ENCODE measurements at regions not wholly inside any gene's neighbourhood (a gene's known extent, or its start where the extent isn't known, plus 50 kb on each side); places are given as distances from the start of the nearest gene placed in this dataset.

DNA sequence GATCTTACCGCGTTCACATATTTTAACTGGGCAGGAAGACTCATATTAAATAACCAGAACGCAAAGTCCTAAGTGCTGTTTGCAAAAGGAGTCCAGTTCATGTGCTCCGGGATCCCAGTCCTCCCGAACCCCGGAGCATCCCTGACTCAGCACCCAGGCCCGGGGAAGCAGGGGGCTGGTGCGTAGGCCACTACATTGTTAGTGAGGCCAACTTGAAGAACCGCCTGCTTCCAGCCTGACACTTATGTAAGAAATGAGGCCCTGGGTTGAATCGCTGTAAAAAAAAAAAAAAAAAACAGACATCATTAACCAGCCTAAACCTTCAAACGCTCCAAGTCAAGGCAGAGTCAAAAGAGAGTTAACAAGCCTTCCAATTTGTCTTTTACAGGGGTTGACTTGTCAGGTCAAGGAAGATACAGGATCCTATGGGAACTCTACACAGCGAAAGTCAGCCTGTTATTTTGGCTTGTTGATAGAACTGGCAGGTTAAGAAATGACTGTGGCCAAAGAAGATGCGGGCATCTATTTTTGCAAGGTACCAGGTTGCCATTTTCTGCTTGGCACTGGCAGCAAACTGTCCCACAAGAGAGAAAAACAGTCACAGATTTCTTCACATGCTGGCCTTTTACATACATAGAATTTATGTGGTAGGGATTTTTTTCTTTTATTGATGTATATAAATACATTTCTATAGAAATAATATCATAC is 93.3 kb downstream of the ACTL7B start:
- Histone ChIP-seq H3K9ac (ENCODE audit: low read length) (no peak overlapping the region), H3K27ac (ENCODE audit: low read depth, low read length) (no peak overlapping the region), H3K9me2 (ENCODE audit: insufficient read depth) (no peaks in the 10 kb centered on the region), H3K79me2 (ENCODE audit: insufficient read depth, low read length) (no peaks in the 10 kb centered on the region), H3K9me3 (ENCODE audit: control insufficient read depth in 1 of 2, insufficient read depth in 1 of 2, low read depth in 1 of 2, low read length in 2 of 2) (no peaks in the 10 kb centered on the region), H3K4me1 (ENCODE audit: control insufficient read depth in 1 of 2, insufficient read depth in 2 of 2, low read length in 2 of 2) (no peaks in the 10 kb centered on the region), H3K4me3 (replicated peaks in 1 of 2; ENCODE audit: low read depth in 1 of 2, low read length in 2 of 2) (no peak overlapping the region), H4K20me1 (ENCODE audit: insufficient read depth) (no peaks in the 10 kb centered on the region), H3K4me2 (ENCODE audit: low read length) (no peak overlapping the region), H2AFZ (ENCODE audit: low read depth, low read length, poor library complexity, severe bottlenecking) (peak overlapping the region; percentile 92), H3K36me3 (ENCODE audit: control insufficient read depth in 1 of 2, insufficient read depth in 2 of 2, low read length in 2 of 2) (no peaks in the 10 kb centered on the region), H3K27me3 (ENCODE audit: insufficient read depth, low read length) (no peaks in the 10 kb centered on the region)
- CTCF ChIA-PET: interaction anchor here (0.6 to 2.4 kb wide), 10 partner anchors 52 to 1366 kb away, joined by 3 to 13 read pairs (median 6); no protein-coding TSS in a partner anchor
- RAD21 ChIA-PET (ENCODE audit: low non-redundant PET in 1 of 2, low total read pairs in 2 of 2, uncharacterized antibody in 2 of 2, unreplicated experiment in 2 of 2): interaction anchor here in 1 of 2 experiments (1.1 kb wide), 1 partner anchor 51 kb away, joined by 3 read pairs; no protein-coding TSS in a partner anchor
- ATAC-seq (no peak), DNase-seq (ENCODE audit: low read depth, low spot score) (no peak)
- no TSS peak for BruUV-seq (replicated peaks)
- POLR2A ChIA-PET: no interaction called here
- TF ChIP-seq POLR2AphosphoS5 (IDR thresholded peaks at IDR 0.05; ENCODE audit: low read depth, low read length): no peak
- TF ChIP-seq, protein P1, sequence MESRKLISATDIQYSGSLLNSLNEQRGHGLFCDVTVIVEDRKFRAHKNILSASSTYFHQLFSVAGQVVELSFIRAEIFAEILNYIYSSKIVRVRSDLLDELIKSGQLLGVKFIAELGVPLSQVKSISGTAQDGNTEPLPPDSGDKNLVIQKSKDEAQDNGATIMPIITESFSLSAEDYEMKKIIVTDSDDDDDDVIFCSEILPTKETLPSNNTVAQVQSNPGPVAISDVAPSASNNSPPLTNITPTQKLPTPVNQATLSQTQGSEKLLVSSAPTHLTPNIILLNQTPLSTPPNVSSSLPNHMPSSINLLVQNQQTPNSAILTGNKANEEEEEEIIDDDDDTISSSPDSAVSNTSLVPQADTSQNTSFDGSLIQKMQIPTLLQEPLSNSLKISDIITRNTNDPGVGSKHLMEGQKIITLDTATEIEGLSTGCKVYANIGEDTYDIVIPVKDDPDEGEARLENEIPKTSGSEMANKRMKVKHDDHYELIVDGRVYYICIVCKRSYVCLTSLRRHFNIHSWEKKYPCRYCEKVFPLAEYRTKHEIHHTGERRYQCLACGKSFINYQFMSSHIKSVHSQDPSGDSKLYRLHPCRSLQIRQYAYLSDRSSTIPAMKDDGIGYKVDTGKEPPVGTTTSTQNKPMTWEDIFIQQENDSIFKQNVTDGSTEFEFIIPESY (IDR thresholded peaks at IDR 0.05; ENCODE audit: extremely low read depth, insufficient replicate concordance, low read length): no peak
- TF ChIP-seq CBX3 (IDR thresholded peaks at IDR 0.05; ENCODE audit: low read depth): no peak
- TF ChIP-seq RAD21 (IDR thresholded peaks at IDR 0.05; ENCODE audit: low read depth): no peak
- no peak for TF ChIP-seq SRF (IDR thresholded peaks at IDR 0.05; ENCODE audit: low read depth)
- TF ChIP-seq JUND (IDR thresholded peaks at IDR 0.05): no peak
- TF ChIP-seq, protein P2, sequence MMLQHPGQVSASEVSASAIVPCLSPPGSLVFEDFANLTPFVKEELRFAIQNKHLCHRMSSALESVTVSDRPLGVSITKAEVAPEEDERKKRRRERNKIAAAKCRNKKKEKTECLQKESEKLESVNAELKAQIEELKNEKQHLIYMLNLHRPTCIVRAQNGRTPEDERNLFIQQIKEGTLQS (IDR thresholded peaks at IDR 0.05): no peak
- TF ChIP-seq, protein P3, sequence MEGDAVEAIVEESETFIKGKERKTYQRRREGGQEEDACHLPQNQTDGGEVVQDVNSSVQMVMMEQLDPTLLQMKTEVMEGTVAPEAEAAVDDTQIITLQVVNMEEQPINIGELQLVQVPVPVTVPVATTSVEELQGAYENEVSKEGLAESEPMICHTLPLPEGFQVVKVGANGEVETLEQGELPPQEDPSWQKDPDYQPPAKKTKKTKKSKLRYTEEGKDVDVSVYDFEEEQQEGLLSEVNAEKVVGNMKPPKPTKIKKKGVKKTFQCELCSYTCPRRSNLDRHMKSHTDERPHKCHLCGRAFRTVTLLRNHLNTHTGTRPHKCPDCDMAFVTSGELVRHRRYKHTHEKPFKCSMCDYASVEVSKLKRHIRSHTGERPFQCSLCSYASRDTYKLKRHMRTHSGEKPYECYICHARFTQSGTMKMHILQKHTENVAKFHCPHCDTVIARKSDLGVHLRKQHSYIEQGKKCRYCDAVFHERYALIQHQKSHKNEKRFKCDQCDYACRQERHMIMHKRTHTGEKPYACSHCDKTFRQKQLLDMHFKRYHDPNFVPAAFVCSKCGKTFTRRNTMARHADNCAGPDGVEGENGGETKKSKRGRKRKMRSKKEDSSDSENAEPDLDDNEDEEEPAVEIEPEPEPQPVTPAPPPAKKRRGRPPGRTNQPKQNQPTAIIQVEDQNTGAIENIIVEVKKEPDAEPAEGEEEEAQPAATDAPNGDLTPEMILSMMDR (IDR thresholded peaks at IDR 0.05 in 2 of 3, conservative IDR thresholded peaks at IDR 0.05 in 1 of 3; ENCODE audit: borderline replicate concordance in 1 of 3, insufficient read depth in 1 of 3, low read depth in 2 of 3, low read length in 2 of 3): no peak
- TF ChIP-seq FOSL1 (IDR thresholded peaks at IDR 0.05; ENCODE audit: low read depth): no peak
- TF ChIP-seq SIN3A (IDR thresholded peaks at IDR 0.05; ENCODE audit: low read depth): no peak
- TF ChIP-seq TCF7L2 (IDR thresholded peaks at IDR 0.05; ENCODE audit: borderline replicate concordance, extremely low read depth, insufficient read depth, insufficient read length): no peak
- TF ChIP-seq POLR2A (IDR thresholded peaks at IDR 0.05; ENCODE audit: borderline replicate concordance, extremely low read depth, insufficient read depth, insufficient read length): no peak
- intact Hi-C loops (cut with micrococcal nuclease): loop anchor here (5.0 to 10.0 kb wide), 3 partner anchors 195 to 1295 kb away; no protein-coding TSS in a partner anchor

Measured in HCT116 (cell line).